ENCODE measurements at regions not wholly inside any gene's neighbourhood (a gene's known extent, or its start where the extent isn't known, plus 50 kb on each side); places are given as distances from the start of the nearest gene placed in this dataset.

DNA sequence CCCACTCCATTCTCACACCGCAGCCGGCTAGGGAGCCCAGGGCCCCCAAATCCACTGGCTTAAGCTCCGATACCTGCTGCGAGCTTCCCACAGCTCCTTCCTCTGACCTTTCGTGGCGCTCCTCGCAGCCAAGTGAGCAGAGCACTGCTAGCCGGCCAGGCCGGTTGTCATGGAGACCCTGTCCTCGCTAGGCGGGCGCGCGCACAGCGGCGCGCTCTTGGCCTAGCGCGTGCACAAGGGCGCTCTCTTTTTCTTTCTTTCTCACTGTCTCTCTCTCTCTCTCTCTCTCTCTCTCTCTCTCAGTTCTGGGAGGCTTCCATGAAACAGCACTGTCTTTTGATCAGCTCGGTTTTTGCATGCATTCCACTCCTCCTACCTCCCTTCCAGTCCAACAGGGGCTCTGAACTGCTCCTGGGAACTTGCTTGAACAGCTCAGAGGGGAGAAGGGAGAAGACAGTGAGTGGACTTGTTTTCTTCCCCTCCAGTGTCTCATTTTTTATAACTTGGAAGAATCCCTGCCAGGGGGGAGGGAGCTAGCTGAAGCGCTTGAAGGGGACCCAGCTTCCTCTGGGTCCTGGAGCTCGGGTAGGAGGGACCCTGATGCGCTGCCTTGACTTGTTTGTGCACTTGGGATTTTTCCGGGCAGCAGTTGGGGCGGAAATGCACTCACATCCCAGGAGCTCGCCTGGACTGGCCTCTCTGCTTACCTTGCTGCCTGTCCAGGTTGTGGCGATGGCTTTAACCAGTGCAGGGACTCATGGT, 100.3 kb upstream of the AKIP1 start:
- TF ChIP-seq, protein P1, sequence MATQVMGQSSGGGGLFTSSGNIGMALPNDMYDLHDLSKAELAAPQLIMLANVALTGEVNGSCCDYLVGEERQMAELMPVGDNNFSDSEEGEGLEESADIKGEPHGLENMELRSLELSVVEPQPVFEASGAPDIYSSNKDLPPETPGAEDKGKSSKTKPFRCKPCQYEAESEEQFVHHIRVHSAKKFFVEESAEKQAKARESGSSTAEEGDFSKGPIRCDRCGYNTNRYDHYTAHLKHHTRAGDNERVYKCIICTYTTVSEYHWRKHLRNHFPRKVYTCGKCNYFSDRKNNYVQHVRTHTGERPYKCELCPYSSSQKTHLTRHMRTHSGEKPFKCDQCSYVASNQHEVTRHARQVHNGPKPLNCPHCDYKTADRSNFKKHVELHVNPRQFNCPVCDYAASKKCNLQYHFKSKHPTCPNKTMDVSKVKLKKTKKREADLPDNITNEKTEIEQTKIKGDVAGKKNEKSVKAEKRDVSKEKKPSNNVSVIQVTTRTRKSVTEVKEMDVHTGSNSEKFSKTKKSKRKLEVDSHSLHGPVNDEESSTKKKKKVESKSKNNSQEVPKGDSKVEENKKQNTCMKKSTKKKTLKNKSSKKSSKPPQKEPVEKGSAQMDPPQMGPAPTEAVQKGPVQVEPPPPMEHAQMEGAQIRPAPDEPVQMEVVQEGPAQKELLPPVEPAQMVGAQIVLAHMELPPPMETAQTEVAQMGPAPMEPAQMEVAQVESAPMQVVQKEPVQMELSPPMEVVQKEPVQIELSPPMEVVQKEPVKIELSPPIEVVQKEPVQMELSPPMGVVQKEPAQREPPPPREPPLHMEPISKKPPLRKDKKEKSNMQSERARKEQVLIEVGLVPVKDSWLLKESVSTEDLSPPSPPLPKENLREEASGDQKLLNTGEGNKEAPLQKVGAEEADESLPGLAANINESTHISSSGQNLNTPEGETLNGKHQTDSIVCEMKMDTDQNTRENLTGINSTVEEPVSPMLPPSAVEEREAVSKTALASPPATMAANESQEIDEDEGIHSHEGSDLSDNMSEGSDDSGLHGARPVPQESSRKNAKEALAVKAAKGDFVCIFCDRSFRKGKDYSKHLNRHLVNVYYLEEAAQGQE (IDR thresholded peaks at IDR 0.05; ENCODE audit: insufficient read depth in 1 of 2, low read depth in 2 of 2, low read length in 2 of 2): no peak
- no peak for TF ChIP-seq TAF1 (IDR thresholded peaks at IDR 0.05; ENCODE audit: borderline replicate concordance, insufficient read depth, low read length)
